Fibroblast of the aortic adventitia (primary cell): ENCODE measurements at regions not wholly inside any gene's neighbourhood (a gene's known extent, or its start where the extent isn't known, plus 50 kb on each side); places are given as distances from the start of the nearest gene placed in this dataset.
A peak's percentile ranks its signal among the peaks of the same experiment; 100 is the strongest.

ENCODE experiments used
- DNase-seq: peaks from one replicate; pipeline ENCODE4 v3.0.0-alpha.2; 2010; ENCODE audit warnings: low read depth
- H3K4me3 ChIP-seq: 2 replicates; pipeline ENCODE4 v1.5.1; 2011; ENCODE audit warnings: low read depth, mild to moderate bottlenecking, control low read depth, low read length, moderate library complexity
- CTCF ChIP-seq: IDR thresholded peaks from 2 replicates; pipeline ENCODE4 v1.5.1; 2011; ENCODE audit warnings: mild to moderate bottlenecking, low read length, control low read depth, inconsistent platforms; ENCODE audit not compliant: insufficient read depth

- TF ChIP-seq CTCF: no peak
- no peak overlapping the region for H3K4me3 ChIP-seq
- no peak for DNase-seq
These were observed 105.4 kb upstream of the SPRED1 start for GRCh38 chr15:38147246-38147645.

- DNase-seq: peak; percentile 19
- TF ChIP-seq CTCF: no peak
- no peak overlapping the region for H3K4me3 ChIP-seq
These were observed 104.2 kb upstream of the SPRED1 start for GRCh38 chr15:38148471-38148870.

GRCh38 chr15:38149315-38149714 lies 103.3 kb upstream of the SPRED1 start:
- DNase-seq: no peak
- TF ChIP-seq CTCF: no peak
- no peak overlapping the region for H3K4me3 ChIP-seq

- H3K4me3 ChIP-seq: no peak overlapping the region
- no peak for DNase-seq
- TF ChIP-seq CTCF: no peak
These were observed 102.5 kb upstream of the SPRED1 start for GRCh38 chr15:38150148-38150547.

GRCh38 chr15:38150794-38151193 lies 101.8 kb upstream of the SPRED1 start:
- DNase-seq: no peak
- no peak for TF ChIP-seq CTCF
- H3K4me3 ChIP-seq: no peak overlapping the region

GRCh38 chr15:38153781-38154180 lies 98.9 kb upstream of the SPRED1 start:
- no peak overlapping the region for H3K4me3 ChIP-seq
- DNase-seq: no peak
- no peak for TF ChIP-seq CTCF

GRCh38 chr15:38154255-38154654 lies 98.4 kb upstream of the SPRED1 start:
- H3K4me3 ChIP-seq: no peak overlapping the region
- DNase-seq: no peak
- no peak for TF ChIP-seq CTCF
